GM18498 (cell line): ENCODE measurements at regions not wholly inside any gene's neighbourhood (a gene's known extent, or its start where the extent isn't known, plus 50 kb on each side); places are given as distances from the start of the nearest gene placed in this dataset.

Source experiments
- ATAC-seq: cut with Tn5 transposase; IDR thresholded peaks from one replicate; pipeline ENCODE4 v1.9.1; 2021; ENCODE audit warnings: mild to moderate bottlenecking, moderate library complexity; ENCODE audit not compliant: unreplicated experiment

DNA sequence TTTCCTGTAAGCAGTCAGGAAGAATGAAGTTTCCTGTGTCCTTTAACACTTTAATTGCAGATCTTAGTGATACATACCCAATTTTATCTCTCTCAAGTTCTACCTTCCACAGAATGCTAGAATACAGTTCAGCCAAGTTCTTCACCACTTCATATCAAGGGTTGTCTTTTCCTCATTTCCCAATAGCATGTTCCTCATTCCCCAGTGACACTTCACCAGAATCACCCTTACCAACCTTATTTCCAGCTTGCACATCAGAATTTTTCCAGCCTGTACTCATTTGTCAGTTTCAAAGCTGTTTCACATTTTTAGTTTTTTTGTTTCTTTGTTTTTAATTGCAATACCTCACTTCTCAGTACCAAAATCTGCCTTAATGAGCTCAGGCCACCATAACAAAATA lies 126.1 kb downstream of the ESM1 start:
- ATAC-seq: no peak

DNA sequence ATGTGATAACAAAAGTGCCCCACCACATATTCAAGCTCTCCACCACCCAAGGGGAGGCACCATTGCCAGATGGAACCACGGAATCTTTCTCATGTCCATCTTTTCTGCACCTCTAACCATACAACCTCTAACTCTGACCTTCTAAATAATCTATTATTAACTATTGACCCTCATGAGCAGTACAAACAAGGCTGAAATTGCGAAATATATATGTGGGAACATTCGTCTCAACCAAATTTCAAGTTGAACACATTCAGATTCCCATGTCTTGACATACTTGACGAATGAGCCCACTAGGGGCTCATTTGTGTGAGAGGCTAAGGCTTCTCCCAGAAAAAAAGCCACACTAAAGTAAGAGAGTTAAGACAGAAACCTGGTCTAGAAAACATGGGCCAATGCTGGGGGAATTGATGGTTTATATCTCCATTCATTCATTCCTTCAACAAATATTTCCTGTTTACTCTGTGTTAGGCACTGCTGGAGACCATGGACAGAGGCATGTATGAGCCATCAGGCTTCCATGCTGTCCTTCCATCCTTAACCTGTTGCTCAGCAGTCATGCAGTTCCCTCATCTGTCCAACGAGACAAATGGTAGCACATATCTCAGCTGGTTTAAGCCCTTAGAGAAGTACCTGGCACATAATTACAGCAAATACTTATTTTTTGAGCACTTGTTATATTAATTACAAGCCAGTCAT lies 130.4 kb downstream of the ESM1 start:
- ATAC-seq: no peak

DNA sequence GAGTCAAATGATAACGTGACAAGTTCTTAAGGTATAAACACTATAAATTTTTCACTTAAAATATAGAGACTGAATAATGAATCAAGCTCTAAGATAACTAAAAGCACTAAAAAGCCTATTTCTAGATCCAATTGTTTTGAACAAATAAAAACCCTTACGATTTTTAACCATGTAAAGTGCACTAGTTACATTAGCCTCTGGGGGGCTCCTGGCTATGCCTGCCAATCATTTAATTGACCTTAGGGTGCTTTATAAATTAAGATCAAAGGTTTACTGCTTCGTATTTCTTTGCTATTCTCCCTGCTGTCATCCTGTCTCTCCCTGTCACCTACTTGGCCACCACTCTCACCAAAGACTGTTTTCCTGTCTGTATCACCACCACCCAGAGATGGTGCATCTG lies 133.4 kb downstream of the ESM1 start:
- no peak for ATAC-seq

DNA sequence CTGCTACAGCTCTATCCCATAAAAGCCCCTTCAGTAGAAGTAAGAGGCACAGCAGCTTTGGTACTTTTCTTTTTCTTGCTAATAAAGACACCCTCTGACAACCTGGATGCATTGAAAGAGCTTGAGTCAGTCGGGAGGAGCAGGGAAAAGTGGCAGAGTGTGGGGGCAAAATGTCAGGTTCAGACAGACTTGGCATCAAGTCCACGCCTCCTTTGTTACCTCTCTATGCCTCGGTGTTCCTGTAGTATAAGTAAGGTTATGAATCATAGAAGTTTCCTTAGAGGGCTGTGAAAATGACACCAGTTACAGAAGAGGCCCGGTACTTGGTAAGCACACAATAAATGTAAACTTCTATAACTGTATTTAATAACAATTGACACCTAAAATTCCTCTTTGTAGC lies 133.9 kb downstream of the ESM1 start:
- ATAC-seq: no peak

DNA sequence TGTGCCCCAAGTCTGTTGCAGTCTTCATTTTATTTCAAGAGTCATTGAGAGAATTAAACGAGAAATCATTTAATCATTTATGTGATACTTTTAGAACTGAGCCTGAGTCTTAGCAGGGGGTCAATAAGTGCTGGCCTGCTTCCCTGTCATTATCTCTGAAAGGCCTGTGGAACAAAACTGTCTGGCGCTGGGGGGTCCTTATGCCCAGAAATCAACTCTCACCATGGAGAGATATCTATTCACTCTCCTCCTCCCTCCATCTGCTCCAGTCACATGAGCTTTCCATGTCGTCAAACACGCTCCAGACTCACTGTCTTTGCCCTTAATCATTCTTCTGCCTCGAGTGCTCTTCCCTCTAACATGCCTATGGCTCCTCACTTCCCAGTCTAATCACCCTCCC lies 136.8 kb downstream of the ESM1 start:
- ATAC-seq: no peak

DNA sequence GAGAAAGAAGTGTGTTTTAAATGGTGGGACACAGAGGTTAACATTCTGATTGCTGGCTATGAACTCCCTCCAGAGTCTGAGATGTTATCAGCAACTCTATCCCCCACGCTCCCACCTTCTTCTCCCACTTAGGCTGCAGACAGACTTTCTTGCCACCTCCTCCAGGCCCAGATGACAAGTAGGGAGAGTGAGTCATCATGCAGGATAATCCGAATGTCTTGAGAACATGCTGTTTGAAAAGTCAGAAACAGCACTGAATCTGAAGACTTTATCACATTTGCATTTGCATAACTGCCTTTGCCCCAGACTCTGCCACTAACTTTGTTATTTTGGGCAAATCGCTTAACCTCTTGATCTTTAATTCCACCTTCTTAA lies 139.8 kb downstream of the ESM1 start:
- ATAC-seq: no peak

DNA sequence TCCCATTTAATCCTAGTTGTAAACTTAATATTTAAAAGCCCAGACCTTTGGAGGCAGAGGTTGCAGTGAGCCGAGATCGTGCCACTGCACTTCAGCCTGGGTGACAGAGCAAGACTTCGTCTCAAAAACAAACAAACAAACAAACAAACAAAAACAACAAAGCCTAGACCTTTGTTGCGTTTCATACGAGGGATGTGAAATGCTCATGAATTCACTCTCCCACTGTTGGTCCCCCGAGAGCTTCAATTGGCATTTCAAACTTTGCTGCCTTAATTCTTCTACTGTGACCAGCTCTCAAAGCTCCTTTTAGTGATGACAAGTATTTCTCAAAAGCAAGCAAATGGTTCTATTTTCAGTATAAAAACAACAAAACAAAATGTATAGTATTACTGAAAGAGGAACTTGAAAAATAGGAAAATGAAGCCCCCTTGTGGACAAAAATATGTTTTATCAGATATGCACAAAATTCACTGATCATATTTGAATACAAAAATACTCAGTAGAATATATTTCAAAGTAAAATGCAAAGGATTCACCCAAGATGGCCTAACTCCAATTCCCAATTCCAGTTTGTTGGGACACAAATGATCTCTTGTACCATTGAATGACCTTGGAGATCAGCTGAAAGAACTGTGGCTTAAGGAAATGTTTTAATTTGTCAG lies 140.4 kb downstream of the ESM1 start:
- no peak for ATAC-seq

DNA sequence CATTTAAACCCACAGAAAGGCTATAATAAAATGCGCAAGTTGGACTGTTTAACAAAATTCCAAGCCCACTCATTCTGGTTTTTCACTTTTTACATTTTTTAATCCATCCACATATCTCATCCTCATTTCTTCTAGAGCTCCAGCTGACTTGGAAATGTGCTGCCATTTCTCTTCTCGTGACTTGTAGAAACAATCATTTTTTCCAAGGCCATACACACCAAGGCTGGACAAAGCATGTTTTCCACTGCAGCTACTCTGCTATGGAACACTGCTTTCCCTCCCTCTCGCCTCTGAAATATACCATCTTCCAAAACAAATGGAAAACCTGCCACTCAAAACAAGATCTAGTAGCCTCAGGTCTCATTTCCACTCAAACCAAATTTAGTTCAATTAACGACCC lies 141.1 kb downstream of the ESM1 start:
- ATAC-seq: no peak

DNA sequence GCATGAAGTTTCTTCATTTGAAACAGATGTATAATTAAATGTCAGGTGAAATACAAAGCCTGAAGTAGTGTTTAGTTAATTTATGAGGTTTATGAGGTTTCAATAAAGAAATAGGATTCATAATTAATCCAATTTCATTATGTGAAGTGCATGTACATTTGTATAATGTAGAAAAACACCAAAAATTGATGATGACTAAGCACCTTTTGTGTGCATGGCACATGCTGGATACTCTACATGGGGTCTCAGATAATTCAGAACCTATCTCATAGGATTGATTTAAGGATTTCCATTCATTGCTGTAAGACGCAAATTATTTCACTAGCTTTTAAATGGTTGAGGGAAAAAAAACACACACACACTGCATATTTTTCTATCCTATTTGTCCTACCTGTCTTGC lies 143.9 kb downstream of the ESM1 start:
- ATAC-seq: no peak

DNA sequence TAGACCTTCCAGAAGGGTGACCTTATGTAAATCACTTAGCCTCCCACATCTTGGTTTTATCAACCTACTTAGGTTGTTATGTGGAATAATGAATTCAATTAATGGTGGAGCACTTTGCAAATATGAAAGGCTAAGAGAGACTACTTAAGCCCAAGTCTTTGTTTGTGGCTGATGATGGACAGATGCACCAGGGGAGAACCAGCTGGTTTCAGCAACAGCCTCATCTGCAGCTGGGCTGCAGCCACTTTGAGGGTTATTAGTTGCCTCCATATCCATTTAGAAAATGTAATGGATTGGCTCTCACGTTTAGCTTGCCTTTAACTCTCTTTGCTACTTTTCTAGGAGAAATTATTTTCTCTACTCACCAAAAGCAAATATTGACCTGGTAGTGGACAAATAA lies 146.6 kb downstream of the ESM1 start:
- no peak for ATAC-seq

DNA sequence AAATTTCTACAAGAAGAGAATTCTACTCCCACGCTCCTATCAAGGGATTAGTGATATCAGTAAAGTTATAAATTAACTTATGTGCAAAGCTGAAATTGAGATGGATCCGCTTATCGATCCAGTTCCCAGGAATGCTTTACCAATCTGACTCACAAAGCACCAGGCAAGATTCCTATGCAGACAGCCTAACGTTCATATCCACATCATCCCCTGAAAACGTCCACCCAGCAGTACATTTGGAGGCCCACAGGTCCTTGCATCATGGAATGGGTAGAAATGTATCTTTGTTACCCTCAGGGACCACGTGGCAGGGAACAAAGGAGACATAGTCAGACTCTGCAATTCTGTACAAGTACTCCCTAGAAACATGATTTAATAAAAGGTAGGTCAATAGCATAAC lies 147.4 kb downstream of the ESM1 start:
- ATAC-seq: no peak

DNA sequence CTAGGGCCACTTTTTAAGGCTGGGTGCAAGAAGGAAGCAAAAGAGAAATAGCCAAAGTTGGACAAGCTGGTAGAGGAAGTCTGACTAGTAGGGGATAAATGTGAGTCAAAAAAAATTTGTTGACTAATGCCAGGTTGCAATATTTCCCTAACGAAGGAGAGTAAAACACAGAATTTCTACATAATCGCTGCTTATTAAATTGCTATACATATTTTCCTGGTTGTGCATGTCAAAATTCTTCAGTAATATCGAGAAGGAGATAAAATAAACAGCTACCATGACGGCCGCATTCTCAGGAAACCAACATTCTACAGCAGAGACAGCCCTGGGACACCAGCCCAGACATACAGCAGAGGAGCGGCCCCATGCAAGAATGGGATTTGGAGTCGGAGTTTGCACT lies 148.3 kb downstream of the ESM1 start:
- ATAC-seq: no peak

DNA sequence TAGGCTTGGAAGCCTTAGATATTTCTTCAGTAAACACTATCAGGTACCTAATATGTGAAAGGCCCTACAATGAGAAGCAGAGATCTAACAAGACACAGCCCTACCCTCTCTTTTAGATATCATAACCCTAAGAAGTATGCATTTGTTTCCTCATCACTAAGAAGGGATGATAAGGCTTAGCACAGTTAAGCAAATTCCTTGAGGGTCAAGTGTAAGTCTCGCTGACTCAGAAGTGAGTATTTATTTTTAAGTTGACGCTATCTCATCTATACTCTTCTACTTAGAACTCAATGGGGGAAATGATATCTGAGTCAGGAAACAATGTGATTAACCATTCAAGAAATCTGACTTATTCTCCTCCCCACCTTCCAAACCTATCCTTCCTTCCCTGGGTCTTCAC lies 149.7 kb downstream of the ESM1 start:
- ATAC-seq: no peak

DNA sequence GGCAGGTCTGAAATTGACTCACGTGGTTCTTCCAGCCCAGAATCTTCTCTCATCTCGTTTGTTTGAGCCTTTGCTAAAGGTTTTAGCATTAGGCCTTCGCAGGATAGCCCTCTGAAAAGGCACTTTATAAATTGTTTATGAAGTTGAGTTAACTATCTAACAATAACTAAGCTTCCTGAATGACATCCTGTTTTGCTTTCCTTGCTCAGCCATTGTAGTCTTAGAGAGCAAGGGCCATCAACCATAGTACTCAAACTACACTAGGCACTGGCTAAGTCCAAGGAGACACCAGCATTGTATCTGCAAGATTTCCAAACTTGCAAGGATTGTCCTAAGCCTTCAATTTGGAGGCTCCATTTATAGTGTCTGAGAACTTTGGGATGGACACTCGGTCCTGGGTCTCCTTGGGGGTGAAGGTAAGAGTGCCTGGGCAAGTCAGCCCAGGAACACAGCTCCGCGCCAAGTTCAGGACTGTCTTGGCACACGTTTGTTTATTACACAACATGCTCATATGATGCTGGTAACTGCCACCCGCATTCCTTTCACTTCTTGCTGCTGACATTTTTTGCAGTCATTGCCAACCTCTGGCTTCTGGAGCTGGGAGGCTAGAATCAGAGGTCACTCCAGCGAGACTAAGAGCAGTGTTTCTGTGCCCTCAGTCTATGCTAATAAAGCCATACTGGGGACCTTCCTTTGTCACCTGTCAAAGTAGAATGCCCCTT lies 151.1 kb downstream of the ESM1 start:
- no peak for ATAC-seq

DNA sequence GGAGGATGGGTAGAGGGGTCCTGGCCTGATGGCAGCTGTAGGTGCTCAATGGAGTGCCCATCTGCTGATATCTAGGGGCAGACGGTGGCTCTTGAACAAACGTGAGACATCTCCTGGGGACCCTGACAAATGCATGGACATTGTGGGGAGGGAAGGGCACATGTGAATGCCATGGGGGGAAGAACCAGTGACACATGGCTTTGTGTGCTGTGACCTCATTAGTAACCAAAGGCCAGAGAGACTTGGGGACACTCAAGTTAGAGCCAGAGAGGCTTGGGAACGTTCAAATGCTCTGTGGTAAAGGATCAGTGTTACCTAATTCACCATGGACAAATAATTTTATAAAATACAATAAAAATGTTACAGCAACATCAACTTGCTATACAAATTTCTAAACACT lies 151.8 kb downstream of the ESM1 start:
- ATAC-seq: no peak

DNA sequence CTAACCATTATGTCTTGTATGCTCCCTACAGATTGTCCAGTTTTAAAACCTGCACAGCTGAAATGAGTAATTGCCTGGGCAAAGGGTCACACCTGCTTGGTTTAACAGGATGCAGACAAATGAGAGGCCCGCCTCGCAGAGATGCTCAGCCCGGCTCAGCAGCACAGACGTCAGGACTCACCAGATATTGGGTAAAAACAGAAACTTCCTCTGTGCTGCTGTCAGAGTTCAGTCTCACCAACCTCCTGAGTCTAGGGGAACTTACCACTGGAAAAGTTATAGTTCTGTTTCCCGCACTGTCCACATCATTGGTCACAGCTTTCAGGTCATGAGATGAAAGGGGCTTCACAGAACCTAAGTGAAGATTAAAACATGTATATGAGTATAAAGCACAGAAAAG lies 152.5 kb downstream of the ESM1 start:
- ATAC-seq: no peak

DNA sequence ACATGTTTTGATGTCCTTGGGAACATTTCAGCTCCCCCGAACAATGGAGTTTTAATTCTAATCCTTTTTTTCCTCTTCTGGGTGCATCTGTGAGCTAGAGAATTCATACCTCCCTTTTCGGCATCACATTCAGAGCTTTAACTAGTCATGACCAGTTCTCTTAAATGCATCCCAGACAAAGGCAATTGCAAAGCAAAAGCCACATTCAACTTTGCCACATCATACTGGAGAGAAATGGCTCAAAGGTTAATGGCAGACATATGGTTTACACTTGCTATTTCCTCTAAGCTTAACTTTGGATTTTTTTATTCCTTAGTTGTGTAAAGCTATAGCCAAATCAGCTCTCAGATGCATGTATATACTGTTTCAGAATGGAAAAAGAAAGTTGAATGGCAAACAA lies 153.3 kb downstream of the ESM1 start:
- ATAC-seq: no peak

DNA sequence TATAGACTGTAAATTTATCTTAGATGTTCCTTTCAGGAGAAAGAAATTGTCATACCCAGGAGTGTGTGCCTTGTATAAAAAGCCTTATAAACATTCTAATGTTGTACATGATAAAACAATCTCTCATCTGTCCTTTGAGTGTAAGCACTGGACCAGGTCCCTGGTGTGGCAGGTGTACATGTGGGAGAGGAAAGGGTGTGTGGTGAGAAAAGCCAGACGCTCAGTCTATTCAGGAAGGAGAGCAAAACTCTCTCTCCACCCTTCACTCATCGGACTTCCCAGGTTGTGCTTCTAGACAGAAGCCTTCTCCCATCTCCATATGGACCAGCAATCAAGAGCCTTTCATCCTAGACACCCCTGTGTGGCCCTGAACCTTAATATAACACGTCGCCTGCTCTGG lies 154.2 kb downstream of the ESM1 start:
- no peak for ATAC-seq

DNA sequence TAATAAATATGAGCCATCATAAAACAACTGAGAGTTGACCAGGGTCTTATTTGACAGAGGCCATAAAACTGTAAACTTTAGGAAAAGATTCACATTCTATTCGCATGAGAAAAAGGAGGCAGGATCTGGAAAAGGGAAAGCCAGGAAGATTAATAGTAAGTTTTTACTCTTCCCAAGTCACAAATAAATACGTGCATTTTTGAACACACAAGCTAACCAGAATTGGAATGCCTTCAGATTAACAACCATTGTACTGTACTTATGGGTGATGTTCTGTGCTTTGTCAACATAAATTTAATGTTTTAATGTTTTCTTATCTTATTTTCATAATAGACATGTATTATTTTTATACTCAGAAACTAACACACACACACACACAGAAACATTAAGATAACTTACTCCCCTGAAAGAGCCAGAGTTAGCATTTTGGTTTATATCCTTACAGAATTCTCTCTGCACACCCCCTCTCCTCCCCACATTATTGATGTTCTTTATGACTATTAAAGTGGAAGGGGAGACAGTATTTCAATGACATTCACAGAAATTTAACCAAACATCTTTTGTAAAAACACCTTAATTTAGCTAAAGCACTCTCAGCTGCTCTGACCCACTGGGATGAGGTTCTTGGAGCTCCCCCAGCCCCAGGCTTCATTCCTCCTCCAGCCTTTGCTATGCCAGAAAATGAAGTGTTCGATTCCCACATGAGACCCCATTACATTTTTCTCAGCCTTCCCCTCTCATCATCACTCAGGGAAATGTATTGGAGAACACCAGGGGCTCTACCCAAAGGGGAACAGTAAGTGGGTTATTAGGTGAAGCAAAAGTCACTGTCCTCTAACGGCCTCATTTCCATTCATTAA lies 155.5 kb downstream of the ESM1 start:
- no peak for ATAC-seq

DNA sequence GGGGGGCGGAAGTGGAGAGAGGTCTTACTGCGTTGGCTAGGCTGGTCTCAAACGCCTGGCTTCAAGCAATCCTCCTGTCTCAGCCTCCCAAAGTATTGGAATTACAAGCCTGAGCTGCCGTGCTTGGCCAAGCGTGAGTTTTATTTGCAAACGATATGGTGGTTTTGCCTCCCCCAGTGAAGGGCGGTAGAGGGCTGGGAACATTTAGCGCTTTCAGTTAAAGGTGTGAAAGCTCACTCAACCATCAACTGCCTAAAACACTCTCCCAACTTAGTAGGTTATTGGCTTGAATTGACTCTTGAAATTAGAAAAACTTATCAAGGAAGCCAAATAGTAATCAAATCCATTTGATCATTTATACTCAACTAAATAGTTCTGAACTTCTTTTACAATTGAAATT lies 156.3 kb downstream of the ESM1 start:
- ATAC-seq: no peak

DNA sequence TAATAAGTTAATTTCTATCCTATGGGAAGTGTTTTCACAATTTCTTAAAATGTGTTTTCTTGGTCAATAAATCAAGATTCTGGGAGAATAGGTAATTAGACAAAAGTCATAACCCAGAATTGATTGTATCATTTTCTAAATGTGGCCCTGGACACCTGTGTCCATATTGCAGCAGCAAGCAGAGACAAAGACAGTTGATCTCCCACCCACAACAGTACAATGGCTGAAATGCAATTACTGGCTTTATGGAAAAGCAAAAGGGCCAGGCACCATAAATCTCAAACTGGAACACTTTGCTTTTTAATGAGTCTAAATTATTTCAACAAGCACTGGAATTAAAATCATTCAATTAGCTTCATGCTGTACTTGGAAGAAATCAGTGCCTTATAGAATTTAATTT lies 157.2 kb downstream of the ESM1 start:
- no peak for ATAC-seq
